Body of pancreas (tissue), 4 donors: ENCODE measurements at regions not wholly inside any gene's neighbourhood (a gene's known extent, or its start where the extent isn't known, plus 50 kb on each side); places are given as distances from the start of the nearest gene placed in this dataset.

Experiments used
- CTCF ChIP-seq, 7 experiments: fragments of 450-650 bp in 4 of 7; fragments of 200-600 bp in 3 of 7; sonication (generic) in 3 of 7; IDR thresholded peaks; one replicate each; pipeline ENCODE4 v1.5.1; 2016 to 2019; ENCODE audit warnings: antibody characterized with exemption in 7 of 7
- POLR2A ChIP-seq, 3 donors: fragments of 450-650 bp; IDR thresholded peaks; one replicate each; pipeline ENCODE4 v1.6.1; 2016; ENCODE audit warnings: antibody characterized with exemption in 3 of 3, mild to moderate bottlenecking in 2 of 3

- no peak for TF ChIP-seq CTCF (IDR thresholded peaks at IDR 0.05)
- no peak for TF ChIP-seq POLR2A (IDR thresholded peaks at IDR 0.05)
Measured at GRCh38 chr16:86783636-86784626, 205.6 kb downstream of the FOXL1 start.
